Fibroblast of lung (primary cell): ENCODE measurements at regions not wholly inside any gene's neighbourhood (a gene's known extent, or its start where the extent isn't known, plus 50 kb on each side); places are given as distances from the start of the nearest gene placed in this dataset.

Experiments
- DNase-seq, 2 donors: peaks; one replicate each; pipeline versions ENCODE4 v3.0.0 to v3.0.0-alpha.2; 2010; ENCODE audit warnings: low read depth in 2 of 2
- H2AFZ ChIP-seq: 2 replicates; pipeline ENCODE4 v1.5.1; 2012; ENCODE audit warnings: low read length, control low read depth, inconsistent platforms
- H3K27ac ChIP-seq: 2 replicates; pipeline ENCODE4 v1.5.1; 2011; ENCODE audit warnings: low read length, control low read depth; ENCODE audit not compliant: insufficient read depth
- H3K27me3 ChIP-seq: 2 replicates; pipeline ENCODE4 v1.5.1; 2011; ENCODE audit warnings: mild to moderate bottlenecking, low read length; ENCODE audit not compliant: control insufficient read depth, insufficient read depth
- H3K36me3 ChIP-seq: 2 replicates; pipeline ENCODE4 v1.5.1; 2011; ENCODE audit warnings: low read length; ENCODE audit not compliant: control insufficient read depth, insufficient read depth
- H3K4me1 ChIP-seq: 2 replicates; pipeline ENCODE4 v1.5.1; 2011; ENCODE audit warnings: low read length; ENCODE audit not compliant: control insufficient read depth, insufficient read depth; ENCODE audit errors: extremely low read depth
- H3K4me2 ChIP-seq: 2 replicates; pipeline ENCODE4 v1.5.1; 2011; ENCODE audit warnings: low read length, control low read depth; ENCODE audit not compliant: insufficient read depth; ENCODE audit errors: extremely low read depth
- H3K4me3 ChIP-seq, 4 experiments: fragments of 200-600 bp in 1 of 4; sonication (generic) in 1 of 4; replicated peaks in 1 of 4; 2 replicates each; pipeline ENCODE4 v1.5.1; 2011 to 2016; ENCODE audit warnings: low read length in 4 of 4, low read depth in 3 of 4, mild to moderate bottlenecking in 3 of 4, control low read depth in 2 of 4, inconsistent platforms in 1 of 4, mixed read lengths in 1 of 4; ENCODE audit not compliant: insufficient read depth in 1 of 4; ENCODE audit errors: control extremely low read depth in 1 of 4
- H3K79me2 ChIP-seq: 2 replicates; pipeline ENCODE4 v1.5.1; 2012; ENCODE audit warnings: mild to moderate bottlenecking, low read length, inconsistent platforms; ENCODE audit not compliant: control insufficient read depth, insufficient read depth
- H3K9ac ChIP-seq: 2 replicates; pipeline ENCODE4 v1.5.1; 2011; ENCODE audit warnings: mild to moderate bottlenecking, low read length, control low read depth; ENCODE audit not compliant: insufficient read depth
- H3K9me3 ChIP-seq: 2 replicates; pipeline ENCODE4 v1.5.1; 2012; ENCODE audit warnings: low read depth, low read length; ENCODE audit not compliant: control insufficient read depth, insufficient read depth
- H4K20me1 ChIP-seq: 2 replicates; pipeline ENCODE4 v1.5.1; 2011; ENCODE audit warnings: low read length; ENCODE audit not compliant: control insufficient read depth, insufficient read depth; ENCODE audit errors: extremely low read depth
- EZH2 ChIP-seq: IDR thresholded peaks from 2 replicates; pipeline ENCODE4 v1.5.1; 2012; ENCODE audit warnings: low read length, control low read depth, mild to moderate bottlenecking; ENCODE audit errors: missing control alignments
- TF ChIP-seq, protein P1 (sequence below), 2 donors: IDR thresholded peaks in 1 of 2; conservative IDR thresholded peaks in 1 of 2; 1 replicate in 1 of 2; 2 replicates in 1 of 2; pipeline ENCODE4 v1.5.1; 2011 to 2012; ENCODE audit warnings: low read length in 2 of 2, control low read depth in 1 of 2, inconsistent platforms in 1 of 2, low read depth in 1 of 2, mild to moderate bottlenecking in 1 of 2

DNA sequence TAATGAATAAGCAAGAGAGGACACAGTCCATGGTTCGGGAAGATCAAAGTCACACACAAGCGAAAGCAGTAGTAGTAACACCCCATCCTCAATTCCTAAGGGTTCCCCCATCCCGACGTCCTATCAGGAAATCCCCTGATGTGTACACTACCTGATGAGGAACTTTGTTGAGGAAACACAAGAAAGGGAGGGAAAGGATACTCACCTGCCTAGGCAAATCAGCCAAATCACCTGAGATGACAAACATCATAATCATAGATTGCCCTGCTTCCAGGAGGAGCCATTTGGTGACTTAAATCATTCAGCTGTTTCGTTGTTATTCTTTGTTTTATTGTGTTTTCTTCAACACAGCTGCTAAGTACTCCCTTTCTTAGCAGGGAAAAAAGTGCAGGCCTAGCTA is 55.5 kb upstream of the SPOPL start:
- no peaks in the 10 kb centered on the region for H4K20me1 ChIP-seq
- no peak overlapping the region for H2AFZ ChIP-seq
- H3K27ac ChIP-seq: no peak overlapping the region
- DNase-seq: no peak
- no peaks in the 10 kb centered on the region for H3K79me2 ChIP-seq
- H3K4me2 ChIP-seq: no peak overlapping the region
- H3K27me3 ChIP-seq: no peaks in the 10 kb centered on the region
- no peak overlapping the region for H3K9ac ChIP-seq
- TF ChIP-seq, protein P1, sequence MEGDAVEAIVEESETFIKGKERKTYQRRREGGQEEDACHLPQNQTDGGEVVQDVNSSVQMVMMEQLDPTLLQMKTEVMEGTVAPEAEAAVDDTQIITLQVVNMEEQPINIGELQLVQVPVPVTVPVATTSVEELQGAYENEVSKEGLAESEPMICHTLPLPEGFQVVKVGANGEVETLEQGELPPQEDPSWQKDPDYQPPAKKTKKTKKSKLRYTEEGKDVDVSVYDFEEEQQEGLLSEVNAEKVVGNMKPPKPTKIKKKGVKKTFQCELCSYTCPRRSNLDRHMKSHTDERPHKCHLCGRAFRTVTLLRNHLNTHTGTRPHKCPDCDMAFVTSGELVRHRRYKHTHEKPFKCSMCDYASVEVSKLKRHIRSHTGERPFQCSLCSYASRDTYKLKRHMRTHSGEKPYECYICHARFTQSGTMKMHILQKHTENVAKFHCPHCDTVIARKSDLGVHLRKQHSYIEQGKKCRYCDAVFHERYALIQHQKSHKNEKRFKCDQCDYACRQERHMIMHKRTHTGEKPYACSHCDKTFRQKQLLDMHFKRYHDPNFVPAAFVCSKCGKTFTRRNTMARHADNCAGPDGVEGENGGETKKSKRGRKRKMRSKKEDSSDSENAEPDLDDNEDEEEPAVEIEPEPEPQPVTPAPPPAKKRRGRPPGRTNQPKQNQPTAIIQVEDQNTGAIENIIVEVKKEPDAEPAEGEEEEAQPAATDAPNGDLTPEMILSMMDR (conservative IDR thresholded peaks at IDR 0.05 in 1 of 2, IDR thresholded peaks at IDR 0.05 in 1 of 2; ENCODE audit: low read depth in 1 of 2, low read length in 2 of 2): no peak
- TF ChIP-seq EZH2: no peak
- no peaks in the 10 kb centered on the region for H3K36me3 ChIP-seq
- H3K4me3 ChIP-seq: no peak overlapping the region
- H3K9me3 ChIP-seq: no peaks in the 10 kb centered on the region
- H3K4me1 ChIP-seq: no peaks in the 10 kb centered on the region

DNA sequence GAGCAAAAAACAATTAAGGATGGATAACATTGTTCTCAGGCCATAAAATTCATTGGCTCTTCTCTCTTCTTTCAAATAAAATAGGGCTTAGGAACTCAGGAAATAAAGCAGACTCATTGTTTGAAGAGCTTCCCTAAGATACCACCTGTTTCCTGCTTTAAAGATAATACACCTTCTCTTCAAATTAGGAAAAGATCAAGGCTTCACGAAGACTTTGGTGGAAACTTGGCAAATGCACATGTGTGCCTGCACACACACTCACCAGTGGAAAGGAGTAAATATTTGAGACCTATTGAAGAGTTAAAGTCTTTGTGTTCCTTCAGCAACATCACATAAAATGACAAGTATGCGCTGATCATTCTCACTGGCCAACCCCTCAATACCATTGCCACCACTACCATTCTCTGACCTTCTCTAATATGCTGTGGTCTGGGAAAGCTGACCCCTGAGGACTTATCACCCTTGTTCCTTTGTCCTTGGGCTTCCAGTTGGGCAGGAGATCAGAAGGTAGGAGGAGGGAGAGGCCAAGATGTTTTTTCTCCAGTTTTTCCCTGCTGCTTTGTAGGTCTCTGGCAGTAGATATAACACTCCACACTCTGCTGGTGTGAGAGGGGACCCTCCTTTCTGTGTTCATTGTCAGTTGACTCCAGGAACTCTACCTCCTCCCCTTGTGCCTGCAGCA is 53.5 kb upstream of the SPOPL start:
- Histone ChIP-seq H3K4me2 (no peak overlapping the region), H3K9ac (no peak overlapping the region), H3K4me1 (no peaks in the 10 kb centered on the region), H2AFZ (no peak overlapping the region), H3K36me3 (no peaks in the 10 kb centered on the region), H3K27me3 (no peaks in the 10 kb centered on the region), H3K9me3 (no peaks in the 10 kb centered on the region), H4K20me1 (no peaks in the 10 kb centered on the region), H3K27ac (no peak overlapping the region), H3K79me2 (no peaks in the 10 kb centered on the region), H3K4me3 (no peak overlapping the region)
- DNase-seq: no peak
- TF ChIP-seq EZH2: no peak
- TF ChIP-seq, protein P1 (conservative IDR thresholded peaks at IDR 0.05 in 1 of 2, IDR thresholded peaks at IDR 0.05 in 1 of 2; ENCODE audit: low read depth in 1 of 2, low read length in 2 of 2): no peak
